ENCODE measurements at regions not wholly inside any gene's neighbourhood (a gene's known extent, or its start where the extent isn't known, plus 50 kb on each side); places are given as distances from the start of the nearest gene placed in this dataset.

- DNase-seq (ENCODE audit: low read depth) = no peak
- no peak overlapping the region for H3K4me3 ChIP-seq (ENCODE audit: low read depth, low read length)
- no peak for TF ChIP-seq CTCF (IDR thresholded peaks at IDR 0.05; ENCODE audit: control insufficient read depth, extremely low read depth, insufficient read depth)
These were observed 488.6 kb upstream of the PTGER4 start for GRCh38 chr5:40191150-40191549.

GRCh38 chr5:40172721-40173120, 507.0 kb upstream of the PTGER4 start:
- H3K4me3 ChIP-seq (ENCODE audit: low read depth, low read length) = no peak overlapping the region
- no peak for TF ChIP-seq CTCF (IDR thresholded peaks at IDR 0.05; ENCODE audit: control insufficient read depth, extremely low read depth, insufficient read depth)
- no peak for DNase-seq (ENCODE audit: low read depth)

- no peak for TF ChIP-seq CTCF (IDR thresholded peaks at IDR 0.05; ENCODE audit: control insufficient read depth, extremely low read depth, insufficient read depth)
- no peak for DNase-seq (ENCODE audit: low read depth)
- no peak overlapping the region for H3K4me3 ChIP-seq (ENCODE audit: low read depth, low read length)
These were observed 507.7 kb upstream of the PTGER4 start for GRCh38 chr5:40171971-40172370.

GRCh38 chr5:40167283-40167682, 512.4 kb upstream of the PTGER4 start:
- DNase-seq (ENCODE audit: low read depth) = no peak
- no peak overlapping the region for H3K4me3 ChIP-seq (ENCODE audit: low read depth, low read length)
- TF ChIP-seq CTCF (IDR thresholded peaks at IDR 0.05; ENCODE audit: control insufficient read depth, extremely low read depth, insufficient read depth) = no peak

- no peak overlapping the region for H3K4me3 ChIP-seq (ENCODE audit: low read depth, low read length)
- no peak for TF ChIP-seq CTCF (IDR thresholded peaks at IDR 0.05; ENCODE audit: control insufficient read depth, extremely low read depth, insufficient read depth)
- no peak for DNase-seq (ENCODE audit: low read depth)
These were observed 512.9 kb upstream of the PTGER4 start for GRCh38 chr5:40166802-40167201.

- no peak for DNase-seq (ENCODE audit: low read depth)
- peak; percentile 38; the same call in 1 of the 2 replicates for TF ChIP-seq CTCF (IDR thresholded peaks at IDR 0.05; ENCODE audit: control insufficient read depth, extremely low read depth, insufficient read depth)
- no peak overlapping the region for H3K4me3 ChIP-seq (ENCODE audit: low read depth, low read length)
These were observed 513.7 kb upstream of the PTGER4 start for GRCh38 chr5:40165789-40166728.

All from LNCaP clone FGC (cell line).